ENCODE measurements at regions not wholly inside any gene's neighbourhood (a gene's known extent, or its start where the extent isn't known, plus 50 kb on each side); places are given as distances from the start of the nearest gene placed in this dataset.

- DNase-seq (ENCODE audit: low read depth), result no peak
- Histone ChIP-seq H3K27me3 (ENCODE audit: control insufficient read depth, insufficient read depth, low read length) (no peaks in the 10 kb centered on the region), H3K4me3 (ENCODE audit: low read depth, low read length) (no peak overlapping the region), H3K36me3 (ENCODE audit: control insufficient read depth, insufficient read depth, low read length) (no peaks in the 10 kb centered on the region)
- CTCF ChIA-PET, result no interaction called here
- POLR2A ChIA-PET, result no interaction called here
- no peak for TF ChIP-seq CTCF (IDR thresholded peaks at IDR 0.05; ENCODE audit: insufficient read depth, low read depth, low read length)
These were observed 137.1 kb upstream of the GAREM1 start for GRCh38 chr18:32607816-32608215.

GRCh38 chr18:32598144-32598543, 127.5 kb upstream of the GAREM1 start:
- CTCF ChIA-PET, result no interaction called here
- TF ChIP-seq CTCF (IDR thresholded peaks at IDR 0.05; ENCODE audit: insufficient read depth, low read depth, low read length), result no peak
- no peak for DNase-seq (ENCODE audit: low read depth)
- Histone ChIP-seq H3K36me3 (ENCODE audit: control insufficient read depth, insufficient read depth, low read length) (no peaks in the 10 kb centered on the region), H3K27me3 (ENCODE audit: control insufficient read depth, insufficient read depth, low read length) (no peaks in the 10 kb centered on the region), H3K4me3 (ENCODE audit: low read depth, low read length) (no peak overlapping the region)
- POLR2A ChIA-PET, result no interaction called here

GRCh38 chr18:32596501-32596900, 125.8 kb upstream of the GAREM1 start:
- CTCF ChIA-PET, result no interaction called here
- Histone ChIP-seq H3K4me3 (ENCODE audit: low read depth, low read length) (no peak overlapping the region), H3K36me3 (ENCODE audit: control insufficient read depth, insufficient read depth, low read length) (no peaks in the 10 kb centered on the region), H3K27me3 (ENCODE audit: control insufficient read depth, insufficient read depth, low read length) (no peaks in the 10 kb centered on the region)
- DNase-seq (ENCODE audit: low read depth), result no peak
- POLR2A ChIA-PET, result no interaction called here
- TF ChIP-seq CTCF (IDR thresholded peaks at IDR 0.05; ENCODE audit: insufficient read depth, low read depth, low read length), result no peak

- DNase-seq (ENCODE audit: low read depth), result no peak
- ChIA-PET CTCF (no interaction called here), POLR2A (no interaction called here)
- Histone ChIP-seq H3K27me3 (ENCODE audit: control insufficient read depth, insufficient read depth, low read length) (no peaks in the 10 kb centered on the region), H3K36me3 (ENCODE audit: control insufficient read depth, insufficient read depth, low read length) (no peaks in the 10 kb centered on the region), H3K4me3 (ENCODE audit: low read depth, low read length) (no peak overlapping the region)
- no peak for TF ChIP-seq CTCF (IDR thresholded peaks at IDR 0.05; ENCODE audit: insufficient read depth, low read depth, low read length)
These were observed 125.2 kb upstream of the GAREM1 start for GRCh38 chr18:32595832-32596231.

GRCh38 chr18:32588191-32588590, 117.5 kb upstream of the GAREM1 start:
- POLR2A ChIA-PET, result no interaction called here

More at GRCh38 chr18:32588191-32588590, 117.5 kb upstream of the GAREM1 start:
- CTCF ChIA-PET, result no interaction called here
- Histone ChIP-seq H3K27me3 (ENCODE audit: control insufficient read depth, insufficient read depth, low read length) (no peaks in the 10 kb centered on the region), H3K4me3 (ENCODE audit: low read depth, low read length) (no peak overlapping the region), H3K36me3 (ENCODE audit: control insufficient read depth, insufficient read depth, low read length) (no peaks in the 10 kb centered on the region)
- TF ChIP-seq CTCF (IDR thresholded peaks at IDR 0.05; ENCODE audit: insufficient read depth, low read depth, low read length), result no peak
- DNase-seq (ENCODE audit: low read depth), result no peak
